ENCODE measurements at regions not wholly inside any gene's neighbourhood (a gene's known extent, or its start where the extent isn't known, plus 50 kb on each side); places are given as distances from the start of the nearest gene placed in this dataset.

GRCh38 chr9:18143073-18143745, 330.7 kb upstream of the ADAMTSL1 start:
- DNase-seq, result no peak
- CTCF ChIA-PET, result interaction anchor here (0.6 kb wide), 1 partner anchor 1364 kb away, joined by 4 read pairs; no protein-coding TSS in a partner anchor
- H3K9me3 Mint-ChIP-seq, result no peaks in the 10 kb centered on the region
- no peaks in the 10 kb centered on the region for H3K27me3 Mint-ChIP-seq
- H3K27ac Mint-ChIP-seq, result no peak overlapping the region
- POLR2A ChIA-PET, result no interaction called here
- no peaks in the 10 kb centered on the region for H3K4me1 Mint-ChIP-seq
- no peak overlapping the region for H3K4me3 Mint-ChIP-seq
- H3K36me3 Mint-ChIP-seq (ENCODE audit: low read depth), result no peaks in the 10 kb centered on the region

- H3K4me1 Mint-ChIP-seq, result no peaks in the 10 kb centered on the region
- POLR2A ChIA-PET, result no interaction called here
- no peak overlapping the region for H3K4me3 Mint-ChIP-seq
- H3K9me3 Mint-ChIP-seq, result no peaks in the 10 kb centered on the region
- no peaks in the 10 kb centered on the region for H3K36me3 Mint-ChIP-seq (ENCODE audit: low read depth)
- no peaks in the 10 kb centered on the region for H3K27me3 Mint-ChIP-seq
- H3K27ac Mint-ChIP-seq, result no peak overlapping the region
- no peak for DNase-seq
- CTCF ChIA-PET, result no interaction called here
Observed at GRCh38 chr9:18146329-18146728, 327.6 kb upstream of the ADAMTSL1 start.

- Mint-ChIP-seq H3K36me3 (ENCODE audit: low read depth) (no peaks in the 10 kb centered on the region), H3K27ac (no peak overlapping the region), H3K27me3 (no peaks in the 10 kb centered on the region), H3K4me3 (no peak overlapping the region), H3K4me1 (no peaks in the 10 kb centered on the region), H3K9me3 (no peaks in the 10 kb centered on the region)
- no peak for DNase-seq
- POLR2A ChIA-PET, result no interaction called here
- CTCF ChIA-PET, result no interaction called here
Observed at GRCh38 chr9:18149471-18150011, 324.4 kb upstream of the ADAMTSL1 start.

- no peak overlapping the region for H3K27ac Mint-ChIP-seq
- H3K27me3 Mint-ChIP-seq, result no peaks in the 10 kb centered on the region
- CTCF ChIA-PET, result interaction anchor here (0.6 kb wide), 1 partner anchor 31 kb away, joined by 3 read pairs; no protein-coding TSS in a partner anchor
- H3K36me3 Mint-ChIP-seq (ENCODE audit: low read depth), result no peaks in the 10 kb centered on the region
- no peak overlapping the region for H3K4me3 Mint-ChIP-seq
- POLR2A ChIA-PET, result no interaction called here
- H3K9me3 Mint-ChIP-seq, result no peaks in the 10 kb centered on the region
- no peaks in the 10 kb centered on the region for H3K4me1 Mint-ChIP-seq
- DNase-seq, result no peak
Observed at GRCh38 chr9:18154661-18155060, 319.3 kb upstream of the ADAMTSL1 start.

- no peak for DNase-seq
- POLR2A ChIA-PET, result no interaction called here
- H3K36me3 Mint-ChIP-seq (ENCODE audit: low read depth), result no peaks in the 10 kb centered on the region
- CTCF ChIA-PET, result no interaction called here
- no peaks in the 10 kb centered on the region for H3K9me3 Mint-ChIP-seq
- no peaks in the 10 kb centered on the region for H3K4me1 Mint-ChIP-seq
- H3K4me3 Mint-ChIP-seq, result no peak overlapping the region
- H3K27me3 Mint-ChIP-seq, result no peaks in the 10 kb centered on the region
- no peak overlapping the region for H3K27ac Mint-ChIP-seq
Observed at GRCh38 chr9:18159254-18159653, 314.7 kb upstream of the ADAMTSL1 start.

GRCh38 chr9:18163146-18163545, 310.8 kb upstream of the ADAMTSL1 start:
- CTCF ChIA-PET, result no interaction called here

GRCh38 chr9:18167733-18168132, 306.2 kb upstream of the ADAMTSL1 start:
- H3K4me1 Mint-ChIP-seq, result no peaks in the 10 kb centered on the region
- H3K27me3 Mint-ChIP-seq, result no peaks in the 10 kb centered on the region
- no peaks in the 10 kb centered on the region for H3K36me3 Mint-ChIP-seq (ENCODE audit: low read depth)
- no peak overlapping the region for H3K27ac Mint-ChIP-seq
- no peak for DNase-seq
- ChIA-PET POLR2A (no interaction called here), CTCF (interaction anchor here (0.6 kb wide), 1 partner anchor 679 kb away, joined by 4 read pairs; no protein-coding TSS in a partner anchor)
- no peak overlapping the region for H3K4me3 Mint-ChIP-seq
- H3K9me3 Mint-ChIP-seq, result no peaks in the 10 kb centered on the region

More at GRCh38 chr9:18163146-18163545, 310.8 kb upstream of the ADAMTSL1 start:
- Mint-ChIP-seq H3K27ac (no peak overlapping the region), H3K4me1 (no peaks in the 10 kb centered on the region), H3K27me3 (no peaks in the 10 kb centered on the region), H3K4me3 (no peak overlapping the region), H3K36me3 (ENCODE audit: low read depth) (no peaks in the 10 kb centered on the region), H3K9me3 (no peaks in the 10 kb centered on the region)
- POLR2A ChIA-PET, result no interaction called here
- no peak for DNase-seq

- CTCF ChIA-PET, result no interaction called here
- no peak for DNase-seq
- H3K4me1 Mint-ChIP-seq, result no peaks in the 10 kb centered on the region
- H3K4me3 Mint-ChIP-seq, result no peak overlapping the region
- no peaks in the 10 kb centered on the region for H3K27me3 Mint-ChIP-seq
- no peaks in the 10 kb centered on the region for H3K9me3 Mint-ChIP-seq
- no peak overlapping the region for H3K27ac Mint-ChIP-seq
- no peaks in the 10 kb centered on the region for H3K36me3 Mint-ChIP-seq (ENCODE audit: low read depth)
- POLR2A ChIA-PET, result no interaction called here
Observed at GRCh38 chr9:18173923-18174322, 300.0 kb upstream of the ADAMTSL1 start.

- Mint-ChIP-seq H3K9me3 (no peaks in the 10 kb centered on the region), H3K4me1 (no peaks in the 10 kb centered on the region), H3K27ac (no peak overlapping the region), H3K27me3 (no peaks in the 10 kb centered on the region), H3K4me3 (no peak overlapping the region), H3K36me3 (ENCODE audit: low read depth) (no peaks in the 10 kb centered on the region)
- ChIA-PET CTCF (no interaction called here), POLR2A (no interaction called here)
- DNase-seq, result no peak
Observed at GRCh38 chr9:18182636-18183035, 291.3 kb upstream of the ADAMTSL1 start.

- Mint-ChIP-seq H3K36me3 (ENCODE audit: low read depth) (no peaks in the 10 kb centered on the region), H3K9me3 (no peaks in the 10 kb centered on the region), H3K4me3 (no peak overlapping the region), H3K27me3 (no peaks in the 10 kb centered on the region), H3K4me1 (no peaks in the 10 kb centered on the region), H3K27ac (no peak overlapping the region)
- no peak for DNase-seq
- POLR2A ChIA-PET, result no interaction called here
- CTCF ChIA-PET, result no interaction called here
Observed at GRCh38 chr9:18183974-18184373, 290.0 kb upstream of the ADAMTSL1 start.

- Mint-ChIP-seq H3K4me1 (no peaks in the 10 kb centered on the region), H3K27me3 (no peaks in the 10 kb centered on the region), H3K4me3 (no peak overlapping the region), H3K36me3 (ENCODE audit: low read depth) (no peaks in the 10 kb centered on the region), H3K27ac (no peak overlapping the region), H3K9me3 (no peaks in the 10 kb centered on the region)
- no peak for DNase-seq
- POLR2A ChIA-PET, result no interaction called here
- CTCF ChIA-PET, result no interaction called here
Observed at GRCh38 chr9:18184401-18184800, 289.6 kb upstream of the ADAMTSL1 start.

- Mint-ChIP-seq H3K27ac (no peak overlapping the region), H3K9me3 (no peaks in the 10 kb centered on the region), H3K4me1 (no peaks in the 10 kb centered on the region), H3K4me3 (no peak overlapping the region), H3K27me3 (no peaks in the 10 kb centered on the region), H3K36me3 (ENCODE audit: low read depth) (no peaks in the 10 kb centered on the region)
- ChIA-PET POLR2A (no interaction called here), CTCF (no interaction called here)
- DNase-seq, result no peak
Observed at GRCh38 chr9:18185196-18185595, 288.8 kb upstream of the ADAMTSL1 start.

- H3K4me1 Mint-ChIP-seq, result no peaks in the 10 kb centered on the region
- CTCF ChIA-PET, result no interaction called here
- POLR2A ChIA-PET, result no interaction called here
- no peak for DNase-seq
- H3K4me3 Mint-ChIP-seq, result no peak overlapping the region
- H3K27me3 Mint-ChIP-seq, result no peaks in the 10 kb centered on the region
- H3K9me3 Mint-ChIP-seq, result no peaks in the 10 kb centered on the region
- H3K36me3 Mint-ChIP-seq (ENCODE audit: low read depth), result no peaks in the 10 kb centered on the region
- H3K27ac Mint-ChIP-seq, result no peak overlapping the region
Observed at GRCh38 chr9:18188971-18189370, 285.0 kb upstream of the ADAMTSL1 start.
